Sigmoid colon (tissue), 6 donors: ENCODE measurements at regions not wholly inside any gene's neighbourhood (a gene's known extent, or its start where the extent isn't known, plus 50 kb on each side); places are given as distances from the start of the nearest gene placed in this dataset.

Experiments
- DNase-seq: peaks from one replicate; pipeline ENCODE4 v3.0.0-alpha.2; 2019
- H3K27ac ChIP-seq, 4 donors: fragments of 200-600 bp; sonication (generic); one replicate each; pipeline ENCODE4 v1.5.1; 2016 to 2019; ENCODE audit warnings: mild to moderate bottlenecking in 1 of 4
- H3K27me3 ChIP-seq, 3 donors: fragments of 200-600 bp; sonication (generic); one replicate each; pipeline ENCODE4 v1.5.1; 2019; ENCODE audit warnings: mild to moderate bottlenecking in 1 of 3
- H3K36me3 ChIP-seq, 4 donors: fragments of 200-600 bp; sonication (generic); one replicate each; pipeline ENCODE4 v1.5.1; 2016 to 2019
- H3K4me1 ChIP-seq, 4 donors: fragments of 200-600 bp; sonication (generic); one replicate each; pipeline ENCODE4 v1.5.1; 2017 to 2019
- H3K4me3 ChIP-seq, 4 donors: fragments of 200-600 bp; sonication (generic); one replicate each; pipeline ENCODE4 v1.5.1; 2017 to 2019; ENCODE audit warnings: mild to moderate bottlenecking in 2 of 4, moderate library complexity in 1 of 4
- H3K9me3 ChIP-seq, 4 donors: fragments of 200-600 bp in 3 of 4; sonication (generic) in 3 of 4; one replicate each; pipeline versions ENCODE4 v1.5.1 to v1.6.1; 2013 to 2019
- CTCF ChIP-seq, 4 experiments: fragments of 450-650 bp in 3 of 4; fragments of 200-600 bp in 1 of 4; IDR thresholded peaks; one replicate each; pipeline ENCODE4 v1.5.1; 2016 to 2019; ENCODE audit warnings: antibody characterized with exemption in 4 of 4, mild to moderate bottlenecking in 3 of 4, moderate library complexity in 2 of 4
- EP300 ChIP-seq, 4 donors: sonication (generic); formaldehyde crosslinking; IDR thresholded peaks; one replicate each; pipeline ENCODE4 v1.6.1; 2017; ENCODE audit warnings: antibody characterized with exemption in 4 of 4
- POLR2A ChIP-seq, 2 donors: fragments of 450-650 bp; IDR thresholded peaks; one replicate each; pipeline ENCODE4 v1.6.1; 2016; ENCODE audit warnings: antibody characterized with exemption in 2 of 2, mild to moderate bottlenecking in 2 of 2, moderate library complexity in 2 of 2
- POLR2AphosphoS5 ChIP-seq, 4 donors: sonication (generic); formaldehyde crosslinking; IDR thresholded peaks; one replicate each; pipeline ENCODE4 v1.6.1; 2017; ENCODE audit warnings: antibody characterized with exemption in 4 of 4
- WGBS, 2 donors: extraction: QIAGEN DNeasy Blood & Tissue Kit; methylation state at CpG; one replicate each; pipeline ENCODE4 v1.1.7; 2013; 5-methylcytosine and 5-hydroxymethylcytosine counted together
- intact Hi-C: fragments of 100-400 bp; cut with DNase I; formaldehyde crosslinking; loops from one replicate; pipeline ENCODE4 v1.15.1; 2023
- donor health status: healthy with polysubstance abuse.
- donor health status: healthy.

- Histone ChIP-seq H3K36me3 (no peaks in the 10 kb centered on the region), H3K27me3 (no peaks in the 10 kb centered on the region), H3K9me3 (no peaks in the 10 kb centered on the region), H3K4me1 (peaks cover 0 to 19% (median 9%) of the 10 kb centered on the region in 4 donors), H3K4me3 (no peak overlapping the region), H3K27ac (peak overlapping the region in 3 of 4 donors; percentile 54 to 70 (median 69))
- no peak for DNase-seq
- TF ChIP-seq EP300 (IDR thresholded peaks at IDR 0.05) = no peak
- TF ChIP-seq POLR2AphosphoS5 (IDR thresholded peaks at IDR 0.05) = no peak
- TF ChIP-seq CTCF (IDR thresholded peaks at IDR 0.05) = no peak
- no peak for TF ChIP-seq POLR2A (IDR thresholded peaks at IDR 0.05)
- intact Hi-C loops = no loop called here
- WGBS, 2 donors = 85 to 86% methylated on average over 8 of the region's 8 CpGs
Observed at GRCh38 chr5:67474597-67475238, 278.1 kb upstream of the CD180 start.

DNA sequence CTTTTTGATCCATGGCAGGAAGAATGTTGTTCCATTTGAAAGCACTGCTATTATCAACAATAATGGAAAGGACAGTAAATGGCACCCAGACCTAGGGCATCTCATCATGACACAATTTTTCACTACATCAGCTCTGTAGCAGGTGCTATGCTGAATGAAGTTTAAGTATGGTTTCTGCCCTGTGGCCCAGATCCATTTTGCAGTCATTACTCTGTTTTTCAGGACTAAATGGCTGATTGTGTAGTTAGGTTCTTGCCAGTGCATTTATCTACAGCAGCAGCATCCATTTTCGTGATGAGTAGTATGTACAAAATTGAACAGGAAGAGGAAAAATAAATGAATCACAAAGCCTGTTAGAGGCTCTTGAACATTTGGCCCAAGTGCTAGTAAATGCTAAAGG lies 270.5 kb upstream of the CD180 start:
- 82 to 87% methylated on average over 1 of the region's 1 CpG for WGBS, 2 donors
- intact Hi-C loops = no loop called here
- Histone ChIP-seq H3K36me3 (no peaks in the 10 kb centered on the region), H3K27me3 (no peaks in the 10 kb centered on the region), H3K4me3 (no peak overlapping the region), H3K4me1 (peaks cover 0 to 11% (median 4%) of the 10 kb centered on the region in 4 donors), H3K27ac (no peak overlapping the region), H3K9me3 (no peaks in the 10 kb centered on the region)
- TF ChIP-seq EP300 (IDR thresholded peaks at IDR 0.05) (no peak), CTCF (IDR thresholded peaks at IDR 0.05) (no peak), POLR2A (IDR thresholded peaks at IDR 0.05) (no peak), POLR2AphosphoS5 (IDR thresholded peaks at IDR 0.05) (no peak)
- DNase-seq = no peak

GRCh38 chr5:67465537-67466207 lies 269.1 kb upstream of the CD180 start:
- no peaks in the 10 kb centered on the region for H3K36me3 ChIP-seq
- no peaks in the 10 kb centered on the region for H3K9me3 ChIP-seq
- DNase-seq = no peak
- no peak overlapping the region for H3K27ac ChIP-seq
- TF ChIP-seq CTCF (IDR thresholded peaks at IDR 0.05) = no peak
- peak in 2 of 4 donors; percentile 48 to 65 for TF ChIP-seq POLR2AphosphoS5 (IDR thresholded peaks at IDR 0.05)
- peaks cover 0 to 11% (median 4%) of the 10 kb centered on the region in 4 donors for H3K4me1 ChIP-seq
- intact Hi-C loops = no loop called here
- no peaks in the 10 kb centered on the region for H3K27me3 ChIP-seq
- no peak overlapping the region for H3K4me3 ChIP-seq

- WGBS, 2 donors = 92 to 96% methylated on average over 1 of the region's 1 CpG
- Histone ChIP-seq H3K27me3 (no peaks in the 10 kb centered on the region), H3K27ac (no peak overlapping the region), H3K9me3 (no peaks in the 10 kb centered on the region), H3K4me3 (no peak overlapping the region), H3K36me3 (no peaks in the 10 kb centered on the region), H3K4me1 (peaks cover 0 to 11% (median 4%) of the 10 kb centered on the region in 4 donors)
- intact Hi-C loops = no loop called here
- TF ChIP-seq CTCF (IDR thresholded peaks at IDR 0.05) = no peak
- no peak for TF ChIP-seq EP300 (IDR thresholded peaks at IDR 0.05)
- TF ChIP-seq POLR2A (IDR thresholded peaks at IDR 0.05) = no peak
- no peak for TF ChIP-seq POLR2AphosphoS5 (IDR thresholded peaks at IDR 0.05)
- no peak for DNase-seq
Observed at GRCh38 chr5:67462147-67462546, 265.5 kb upstream of the CD180 start.
